ENCODE measurements at regions not wholly inside any gene's neighbourhood (a gene's known extent, or its start where the extent isn't known, plus 50 kb on each side); places are given as distances from the start of the nearest gene placed in this dataset.

DNA sequence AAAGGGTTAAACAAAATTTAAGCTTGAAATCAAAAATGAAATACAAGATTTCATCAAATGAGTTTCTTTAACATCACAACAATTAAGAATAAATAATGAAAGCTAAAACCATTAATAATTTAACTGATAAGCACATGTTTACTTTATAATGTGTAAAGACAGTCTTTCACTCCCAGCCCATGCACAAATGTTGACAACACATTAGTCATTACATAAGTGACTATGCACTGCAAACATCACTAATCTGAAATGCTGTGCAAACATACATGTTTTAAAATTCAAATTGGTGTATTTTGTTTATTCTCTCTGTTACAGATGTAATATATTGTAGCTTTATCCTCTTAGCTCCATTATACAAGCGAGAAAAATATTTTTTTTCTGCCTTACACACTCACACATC, 220.6 kb upstream of the CPXCR1 start:
- H3K36me3 Mint-ChIP-seq, result no peaks in the 10 kb centered on the region
- no peak overlapping the region for H3K27ac Mint-ChIP-seq

DNA sequence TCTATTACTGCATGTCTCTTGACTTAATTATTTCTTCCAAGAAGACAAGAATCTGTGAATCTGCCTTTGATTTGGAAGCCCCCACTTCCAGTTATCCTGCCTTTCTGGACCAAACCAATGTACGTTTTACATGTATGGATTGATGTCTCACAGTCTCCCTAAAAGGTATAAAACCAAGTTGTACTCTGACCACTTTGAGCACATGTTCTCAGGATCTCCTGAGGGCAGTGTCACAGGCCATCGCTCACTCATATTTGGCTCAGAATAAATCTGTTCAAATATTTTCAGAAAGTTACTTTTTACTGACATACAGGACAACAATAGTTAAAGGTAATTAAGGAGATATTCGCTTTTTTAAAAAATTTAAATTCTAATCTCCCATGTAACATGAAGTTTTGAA, 188.6 kb upstream of the CPXCR1 start:
- no peak for DNase-seq (ENCODE audit: extremely low spot score, unreplicated experiment)
- no peak overlapping the region for H3K4me3 Mint-ChIP-seq
- H3K9me3 Mint-ChIP-seq, result no peaks in the 10 kb centered on the region
- no peaks in the 10 kb centered on the region for H3K36me3 Mint-ChIP-seq
- H3K27ac Mint-ChIP-seq, result no peak overlapping the region
- H3K27me3 Mint-ChIP-seq, result no peaks in the 10 kb centered on the region
- TF ChIP-seq, protein P1, sequence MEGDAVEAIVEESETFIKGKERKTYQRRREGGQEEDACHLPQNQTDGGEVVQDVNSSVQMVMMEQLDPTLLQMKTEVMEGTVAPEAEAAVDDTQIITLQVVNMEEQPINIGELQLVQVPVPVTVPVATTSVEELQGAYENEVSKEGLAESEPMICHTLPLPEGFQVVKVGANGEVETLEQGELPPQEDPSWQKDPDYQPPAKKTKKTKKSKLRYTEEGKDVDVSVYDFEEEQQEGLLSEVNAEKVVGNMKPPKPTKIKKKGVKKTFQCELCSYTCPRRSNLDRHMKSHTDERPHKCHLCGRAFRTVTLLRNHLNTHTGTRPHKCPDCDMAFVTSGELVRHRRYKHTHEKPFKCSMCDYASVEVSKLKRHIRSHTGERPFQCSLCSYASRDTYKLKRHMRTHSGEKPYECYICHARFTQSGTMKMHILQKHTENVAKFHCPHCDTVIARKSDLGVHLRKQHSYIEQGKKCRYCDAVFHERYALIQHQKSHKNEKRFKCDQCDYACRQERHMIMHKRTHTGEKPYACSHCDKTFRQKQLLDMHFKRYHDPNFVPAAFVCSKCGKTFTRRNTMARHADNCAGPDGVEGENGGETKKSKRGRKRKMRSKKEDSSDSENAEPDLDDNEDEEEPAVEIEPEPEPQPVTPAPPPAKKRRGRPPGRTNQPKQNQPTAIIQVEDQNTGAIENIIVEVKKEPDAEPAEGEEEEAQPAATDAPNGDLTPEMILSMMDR (conservative IDR thresholded peaks at IDR 0.05), result no peak
- H3K4me1 Mint-ChIP-seq (ENCODE audit: unreplicated experiment), result no peaks in the 10 kb centered on the region

More for the DNA sequence above, 220.6 kb upstream of the CPXCR1 start:
- TF ChIP-seq, protein P1 (conservative IDR thresholded peaks at IDR 0.05), result no peak
- H3K4me3 Mint-ChIP-seq, result no peak overlapping the region
- DNase-seq (ENCODE audit: extremely low spot score, unreplicated experiment), result no peak
- no peaks in the 10 kb centered on the region for H3K27me3 Mint-ChIP-seq
- no peaks in the 10 kb centered on the region for H3K9me3 Mint-ChIP-seq
- no peaks in the 10 kb centered on the region for H3K4me1 Mint-ChIP-seq (ENCODE audit: unreplicated experiment)

DNA sequence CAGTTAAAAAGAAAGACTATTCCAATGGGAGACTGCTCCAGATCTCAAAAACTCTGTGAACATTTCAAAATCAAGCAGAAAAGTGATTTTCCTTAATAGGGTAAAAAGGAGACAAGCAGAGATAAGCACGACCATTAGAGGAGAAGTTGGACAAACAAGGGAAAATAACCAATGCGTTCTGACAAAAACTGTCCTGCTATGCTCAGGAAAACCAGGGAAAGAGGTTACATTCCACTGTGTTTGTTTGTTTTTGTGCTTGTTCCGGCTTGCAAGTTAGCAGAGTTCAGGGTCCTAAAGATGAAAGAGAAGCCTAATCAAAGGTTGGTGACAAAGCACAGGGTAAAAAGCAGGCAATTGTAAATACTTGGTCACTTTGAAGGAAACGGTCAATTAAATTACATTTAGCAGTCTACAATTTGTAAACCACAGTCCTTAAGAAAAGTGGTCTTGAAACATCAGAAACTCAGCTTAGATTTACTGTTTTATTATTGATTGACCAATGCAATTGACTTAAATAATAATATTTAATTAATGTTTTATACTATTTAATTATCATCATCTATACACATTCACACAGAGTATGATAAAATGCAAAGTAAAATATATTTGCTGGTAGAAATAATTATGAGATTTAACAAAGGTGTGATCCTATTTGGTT, 186.2 kb upstream of the CPXCR1 start:
- H3K4me1 Mint-ChIP-seq (ENCODE audit: unreplicated experiment), result no peaks in the 10 kb centered on the region
- no peaks in the 10 kb centered on the region for H3K36me3 Mint-ChIP-seq
- H3K27ac Mint-ChIP-seq, result no peak overlapping the region
- no peaks in the 10 kb centered on the region for H3K9me3 Mint-ChIP-seq
- no peak overlapping the region for H3K4me3 Mint-ChIP-seq
- DNase-seq (ENCODE audit: extremely low spot score, unreplicated experiment), result no peak
- H3K27me3 Mint-ChIP-seq, result no peaks in the 10 kb centered on the region
- TF ChIP-seq, protein P1 (conservative IDR thresholded peaks at IDR 0.05), result no peak

DNA sequence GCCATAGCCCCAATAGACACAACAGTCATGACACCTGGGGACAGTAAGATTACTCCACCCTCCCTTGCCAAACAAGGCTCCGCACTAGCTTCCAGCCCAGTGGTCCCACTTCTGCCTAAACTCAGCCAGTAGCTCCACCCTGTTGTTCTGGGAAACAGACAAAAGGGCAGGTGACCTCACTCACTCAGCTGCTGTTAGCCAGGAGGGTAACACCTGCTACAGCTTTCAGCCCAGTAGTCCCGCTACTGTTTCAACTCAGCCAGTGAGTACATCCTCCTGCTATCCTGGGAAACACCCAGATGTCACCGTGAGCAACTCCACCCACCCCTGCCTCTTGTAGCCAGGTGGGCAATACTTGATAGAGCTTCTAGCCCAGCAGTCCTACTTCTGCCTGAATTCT, 162.7 kb upstream of the CPXCR1 start:
- no peaks in the 10 kb centered on the region for H3K4me1 Mint-ChIP-seq (ENCODE audit: unreplicated experiment)
- H3K4me3 Mint-ChIP-seq, result no peak overlapping the region
- TF ChIP-seq, protein P1 (conservative IDR thresholded peaks at IDR 0.05), result no peak
- no peaks in the 10 kb centered on the region for H3K36me3 Mint-ChIP-seq
- H3K9me3 Mint-ChIP-seq, result peaks cover 11% of the 10 kb centered on the region
- H3K27me3 Mint-ChIP-seq, result no peaks in the 10 kb centered on the region
- no peak overlapping the region for H3K27ac Mint-ChIP-seq
- no peak for DNase-seq (ENCODE audit: extremely low spot score, unreplicated experiment)

DNA sequence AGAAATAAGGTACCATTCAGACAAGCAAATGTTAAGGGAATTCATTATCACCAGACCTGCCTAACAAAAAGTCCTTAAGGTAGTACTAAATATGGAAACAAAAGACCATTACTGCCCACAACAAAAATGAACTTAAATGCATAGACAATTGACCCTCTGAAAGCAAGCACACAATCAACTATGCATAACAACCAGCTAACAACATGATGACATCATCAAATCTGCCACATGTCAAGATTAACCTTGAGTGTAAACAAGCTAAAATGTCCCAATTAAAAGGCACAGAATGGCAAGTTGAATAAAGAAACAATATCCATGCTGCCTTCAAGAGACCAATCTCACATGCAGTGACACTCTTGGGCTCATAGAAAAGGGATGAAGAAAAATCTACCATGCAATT, 160.7 kb upstream of the CPXCR1 start:
- Mint-ChIP-seq H3K4me3 (no peak overlapping the region), H3K9me3 (peaks cover 16% of the 10 kb centered on the region), H3K27me3 (no peaks in the 10 kb centered on the region), H3K36me3 (no peaks in the 10 kb centered on the region), H3K27ac (no peak overlapping the region), H3K4me1 (ENCODE audit: unreplicated experiment) (no peaks in the 10 kb centered on the region)
- DNase-seq (ENCODE audit: extremely low spot score, unreplicated experiment), result no peak
- TF ChIP-seq, protein P1 (conservative IDR thresholded peaks at IDR 0.05), result no peak

DNA sequence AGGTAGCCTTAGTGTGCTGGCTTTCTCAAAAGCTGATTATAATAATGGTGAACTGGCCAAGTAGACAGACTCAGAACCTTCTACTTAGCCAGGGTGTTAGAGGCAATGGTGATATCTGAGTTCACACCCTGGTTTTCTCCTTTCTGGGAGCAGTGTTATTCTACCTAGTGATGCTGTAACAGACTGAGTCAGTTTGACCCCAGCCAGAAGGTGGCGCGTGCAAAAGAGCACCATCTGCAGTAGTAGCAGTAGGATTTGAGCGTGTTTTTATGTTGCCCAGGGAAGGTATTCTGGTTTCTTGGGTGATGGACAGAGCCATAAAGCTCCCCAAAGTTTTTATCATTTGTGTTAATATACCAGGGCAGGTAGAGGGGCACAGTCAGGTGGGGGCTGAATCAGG, 143.8 kb upstream of the CPXCR1 start:
- DNase-seq (ENCODE audit: extremely low spot score, unreplicated experiment), result no peak
- no peak overlapping the region for H3K27ac Mint-ChIP-seq
- TF ChIP-seq, protein P1 (conservative IDR thresholded peaks at IDR 0.05), result no peak
- H3K9me3 Mint-ChIP-seq, result peaks cover 4% of the 10 kb centered on the region
- H3K4me1 Mint-ChIP-seq (ENCODE audit: unreplicated experiment), result peaks cover 25% of the 10 kb centered on the region
- H3K4me3 Mint-ChIP-seq, result no peak overlapping the region
- H3K27me3 Mint-ChIP-seq, result no peaks in the 10 kb centered on the region
- no peaks in the 10 kb centered on the region for H3K36me3 Mint-ChIP-seq
